HG03378 (cell line): ENCODE measurements at regions not wholly inside any gene's neighbourhood (a gene's known extent, or its start where the extent isn't known, plus 50 kb on each side); places are given as distances from the start of the nearest gene placed in this dataset.

Source experiments
- ATAC-seq: cut with Tn5 transposase; IDR thresholded peaks from one replicate; pipeline ENCODE4 v1.9.1; 2021; ENCODE audit warnings: mild to moderate bottlenecking, moderate library complexity; ENCODE audit not compliant: unreplicated experiment

- no peak for ATAC-seq
These were observed 1220.5 kb upstream of the SLC10A2 start for GRCh38 chr13:104286566-104287290.

DNA sequence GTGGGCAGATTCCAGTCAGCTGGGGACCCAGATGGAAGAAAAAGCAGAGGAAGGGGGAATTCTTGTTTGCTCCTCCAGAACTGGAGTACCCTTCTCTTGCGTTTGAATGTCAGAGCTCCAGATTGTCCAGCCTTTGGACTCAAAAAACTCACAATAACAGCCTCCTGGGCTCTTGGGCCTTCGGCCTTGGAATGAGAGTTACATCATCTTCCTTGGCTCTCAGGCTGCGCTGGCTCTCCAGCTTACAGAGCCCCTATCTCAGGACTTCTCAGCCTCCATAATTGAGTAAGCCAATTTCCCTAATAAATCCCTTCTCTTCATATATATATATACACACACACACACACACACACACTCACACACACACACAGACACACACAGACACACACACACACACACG, 1215.7 kb upstream of the SLC10A2 start:
- ATAC-seq = no peak

DNA sequence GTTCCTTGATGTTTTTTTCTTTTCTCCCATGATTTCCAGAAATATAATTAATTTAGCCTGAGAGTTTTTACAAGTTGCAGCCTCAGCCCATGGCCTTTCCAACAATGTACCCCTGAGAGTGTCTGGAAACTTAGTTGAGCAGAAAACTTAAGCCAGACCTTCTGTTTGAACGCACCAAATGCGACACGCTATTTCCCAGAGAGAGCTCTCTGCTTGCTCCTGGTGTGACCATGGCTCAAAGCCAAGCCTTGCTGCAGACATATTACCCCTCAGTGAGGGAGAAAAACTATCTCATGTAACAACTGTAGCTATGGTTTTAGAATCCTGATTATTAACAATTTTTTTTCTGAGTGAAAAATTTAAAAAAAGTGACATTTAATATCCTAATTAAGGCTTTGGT, 1204.5 kb upstream of the SLC10A2 start:
- no peak for ATAC-seq

DNA sequence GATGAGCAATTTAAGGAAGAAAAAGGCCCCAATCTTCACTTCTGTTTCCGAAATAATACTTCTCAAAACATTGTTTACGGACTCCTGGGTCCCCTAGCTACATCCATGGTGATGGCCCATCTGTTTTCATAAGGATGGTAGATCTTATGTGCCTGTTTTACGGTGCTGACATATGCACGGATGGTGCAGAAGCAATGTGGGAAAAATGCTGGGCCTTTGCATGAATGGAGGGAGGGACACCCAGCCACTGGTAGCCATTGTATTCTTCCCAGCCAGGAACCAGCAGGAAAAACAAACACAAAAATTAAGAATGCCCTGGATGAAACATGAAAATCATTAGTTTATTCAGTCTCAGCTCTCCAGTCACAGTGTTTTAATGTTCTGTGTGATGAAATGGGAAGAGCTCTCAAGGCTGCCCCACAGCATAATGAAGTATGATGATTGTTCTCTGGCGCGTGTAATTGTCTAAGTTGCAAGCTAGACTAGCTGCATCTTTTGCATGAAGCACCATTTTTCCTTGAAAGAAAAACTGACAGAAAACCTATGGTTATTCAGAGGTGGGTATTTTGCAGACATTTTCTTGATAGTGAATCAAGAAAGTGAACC, 1201.1 kb upstream of the SLC10A2 start:
- no peak for ATAC-seq

- no peak for ATAC-seq
These were observed 1190.5 kb upstream of the SLC10A2 start for GRCh38 chr13:104256701-104257100.

DNA sequence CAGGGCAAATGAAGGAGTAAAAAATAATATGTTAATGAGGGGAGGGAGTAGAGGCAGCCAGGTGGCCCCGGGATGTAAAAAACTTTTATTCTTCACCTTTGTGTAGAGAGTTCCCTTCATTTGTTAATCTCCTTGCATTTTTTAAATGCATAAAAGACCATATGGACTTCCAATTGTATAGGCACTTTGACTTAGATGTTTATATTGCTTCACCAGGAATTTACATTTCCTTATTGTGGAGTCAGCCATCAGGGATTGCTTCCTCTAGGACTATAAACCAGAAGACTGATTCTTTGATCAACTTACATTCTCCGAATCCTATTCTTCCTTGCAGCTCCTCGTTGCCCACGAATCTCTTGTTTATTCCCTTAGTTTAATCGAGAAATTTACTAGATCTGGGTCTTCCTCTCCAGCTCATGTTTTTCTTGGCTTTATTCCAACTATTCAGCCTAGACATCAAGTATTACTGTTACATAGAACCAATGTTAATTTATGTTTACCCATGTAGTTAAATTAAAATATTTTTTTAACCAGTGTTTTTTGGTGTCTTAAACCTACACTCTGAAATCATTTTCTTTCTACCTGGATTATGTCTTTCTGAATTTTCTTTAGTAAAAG, 1187.0 kb upstream of the SLC10A2 start:
- ATAC-seq = no peak

DNA sequence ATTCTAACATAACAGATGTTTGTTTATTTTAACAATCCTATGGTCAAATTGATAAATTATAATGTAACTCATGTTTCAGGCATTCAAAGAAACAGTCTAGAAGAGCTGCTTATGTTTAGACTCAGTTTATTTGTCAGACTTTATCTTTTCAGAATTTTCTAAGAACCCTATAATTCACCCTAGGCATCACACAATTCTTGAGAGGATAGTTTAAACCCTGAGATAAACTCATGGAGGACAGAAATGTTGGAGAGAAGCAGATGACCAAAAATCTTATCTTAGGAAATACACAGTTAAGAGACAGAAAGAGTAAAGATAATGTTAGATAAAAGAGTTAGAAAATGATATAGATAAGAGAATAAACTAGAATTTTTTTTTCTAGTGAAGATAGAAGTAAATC, 1185.7 kb upstream of the SLC10A2 start:
- ATAC-seq = no peak

- no peak for ATAC-seq
These were observed 1180.7 kb upstream of the SLC10A2 start for GRCh38 chr13:104246955-104247354.

- no peak for ATAC-seq
These were observed 1140.3 kb upstream of the SLC10A2 start for GRCh38 chr13:104206450-104207044.

GRCh38 chr13:104204177-104204576, 1138.0 kb upstream of the SLC10A2 start:
- ATAC-seq = no peak

DNA sequence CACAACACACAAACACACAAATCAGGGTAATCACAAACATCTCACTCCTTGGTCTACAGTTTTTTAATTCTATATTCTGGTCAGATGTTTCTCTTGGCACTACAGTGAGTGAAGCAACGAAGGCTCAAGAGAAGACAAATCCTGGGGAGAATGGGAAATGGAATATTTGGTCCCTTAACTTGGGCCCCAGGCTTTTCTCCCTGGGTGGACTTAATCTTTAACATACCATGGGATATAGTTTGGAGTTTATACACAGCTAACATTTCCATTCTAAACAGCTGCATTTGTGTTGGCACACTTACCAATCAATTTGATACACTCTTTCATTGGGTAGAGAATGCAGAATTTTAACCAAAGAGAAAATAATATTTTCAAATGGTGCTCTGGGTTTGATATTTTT, 1132.6 kb upstream of the SLC10A2 start:
- no peak for ATAC-seq

DNA sequence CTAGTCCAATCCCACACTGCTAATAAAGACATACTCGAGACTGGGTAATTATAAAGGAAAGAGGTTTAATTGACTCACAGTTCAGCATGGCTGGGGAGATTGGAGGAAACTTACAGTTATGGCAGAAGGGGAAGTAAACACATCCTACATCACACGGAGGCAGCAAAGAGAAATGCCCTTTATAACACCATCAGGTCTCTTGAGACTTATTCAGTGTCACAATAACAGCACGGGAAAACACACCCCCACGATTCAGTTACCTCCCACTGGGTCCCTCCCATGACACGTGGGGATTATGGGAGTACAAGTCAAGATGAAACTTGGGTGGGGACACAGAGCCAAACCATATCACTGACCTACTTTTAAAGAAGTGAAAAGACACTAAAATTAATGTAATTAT, 1130.4 kb upstream of the SLC10A2 start:
- no peak for ATAC-seq

- no peak for ATAC-seq
These were observed 1115.5 kb upstream of the SLC10A2 start for GRCh38 chr13:104181526-104182231.

DNA sequence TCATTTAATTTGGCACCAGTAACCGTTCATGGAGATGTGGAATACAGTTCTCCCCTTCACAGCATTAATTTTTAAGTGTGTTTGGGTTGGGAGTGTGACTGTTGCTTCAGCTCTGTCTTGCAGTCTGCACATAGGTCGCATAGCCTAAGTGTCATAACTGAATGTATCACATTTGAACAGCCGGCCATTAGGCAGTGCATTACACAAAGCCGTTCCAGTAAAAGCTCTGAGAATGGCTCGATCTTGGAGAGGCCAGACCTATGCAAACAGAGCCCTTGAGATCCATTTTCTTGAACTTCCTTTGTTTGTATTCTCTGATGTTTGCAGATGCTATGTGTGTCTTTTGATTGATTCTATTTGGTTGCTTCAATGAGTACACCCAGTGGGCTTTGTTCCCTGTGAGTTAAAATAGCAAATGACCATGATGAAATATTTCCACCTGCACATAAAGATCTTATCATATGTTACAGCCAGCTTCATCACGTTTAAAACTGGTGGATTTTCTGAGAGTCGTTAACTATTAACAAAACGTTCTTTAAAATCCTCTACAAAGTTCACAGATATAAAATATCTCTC, 1104.9 kb upstream of the SLC10A2 start:
- no peak for ATAC-seq

DNA sequence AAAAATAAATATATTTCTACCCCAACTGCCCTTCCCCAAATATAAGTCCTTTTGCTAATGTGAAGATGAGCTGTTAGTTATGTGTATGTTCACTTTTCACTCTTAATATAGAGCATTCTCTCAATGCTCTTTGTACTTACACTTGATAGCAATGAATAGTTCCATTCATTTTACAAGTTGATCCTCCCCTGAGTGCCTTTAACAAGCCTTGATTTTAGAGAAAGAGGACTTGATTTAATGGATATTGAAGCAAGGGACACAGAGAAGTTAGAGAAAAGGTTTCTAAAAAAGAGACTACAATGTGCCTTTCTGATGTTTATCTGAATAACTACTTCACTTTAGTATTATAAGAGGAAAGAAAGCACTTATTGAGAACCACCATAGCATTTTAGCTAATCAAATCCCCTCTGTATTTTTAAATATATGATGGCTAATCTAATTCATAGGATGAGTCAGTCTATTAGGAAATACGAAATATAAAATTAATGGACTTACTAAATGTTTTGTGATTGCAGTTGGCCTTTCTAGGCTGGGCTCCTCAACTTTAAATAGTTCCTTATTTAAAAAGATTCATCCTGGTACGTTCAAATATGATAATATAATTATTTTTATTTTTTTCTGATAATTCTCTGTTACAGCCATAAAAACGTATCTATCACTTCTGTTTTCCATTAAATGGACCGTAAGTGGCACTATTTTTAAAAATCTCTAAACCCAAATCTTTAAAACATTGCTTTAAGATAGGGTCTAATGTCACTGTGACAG, 1097.8 kb upstream of the SLC10A2 start:
- ATAC-seq = no peak

- no peak for ATAC-seq
These were observed 1094.3 kb upstream of the SLC10A2 start for GRCh38 chr13:104160536-104160935.

DNA sequence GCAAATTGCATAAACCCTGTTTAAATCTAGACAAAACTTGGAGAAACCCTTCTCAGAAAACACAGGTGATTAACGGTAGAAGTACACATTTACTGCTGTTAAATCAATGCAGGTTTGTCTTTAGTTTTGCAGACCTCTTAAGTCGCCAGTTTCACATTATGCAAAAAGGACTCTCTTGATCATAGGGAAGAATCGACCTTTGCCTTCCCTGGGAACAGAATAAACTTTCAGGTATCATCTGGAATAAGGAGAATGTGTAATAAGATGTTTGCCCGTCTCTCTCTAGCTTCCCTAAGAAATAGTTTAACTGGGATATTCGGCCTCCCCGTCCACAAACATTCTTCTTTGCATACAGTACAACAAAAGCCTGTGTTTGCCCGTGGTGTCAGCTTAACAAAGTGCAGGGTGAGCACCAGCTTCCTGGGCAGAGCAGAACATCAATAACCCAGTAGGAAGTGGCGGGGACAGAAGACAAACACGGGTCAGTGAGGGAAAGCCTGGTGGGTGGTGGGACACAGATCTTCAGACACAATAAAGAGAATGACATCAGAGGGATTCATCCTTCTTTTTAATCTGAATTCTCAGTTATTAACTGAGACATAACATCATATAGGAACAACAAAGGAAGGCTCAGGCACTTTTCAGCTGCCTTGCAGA, 1077.7 kb upstream of the SLC10A2 start:
- ATAC-seq = no peak

DNA sequence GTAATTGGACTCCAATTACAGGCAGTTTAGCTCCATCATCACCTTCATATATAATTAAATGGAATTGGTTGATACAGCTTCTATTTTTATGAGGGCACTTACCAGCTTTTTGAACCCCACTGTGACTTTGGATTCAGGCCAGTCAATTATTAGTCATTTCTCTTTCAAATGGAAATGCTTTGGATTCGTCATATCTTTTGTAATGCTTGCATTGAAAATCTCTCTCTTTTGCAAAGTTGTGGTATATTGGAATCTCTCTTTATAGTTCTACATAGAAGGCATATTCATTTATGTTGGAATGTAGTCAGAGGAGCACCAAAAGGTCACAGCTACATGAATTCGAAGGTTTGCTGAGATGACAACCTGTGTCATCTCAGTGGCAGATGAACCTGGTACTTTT, 1074.3 kb upstream of the SLC10A2 start:
- ATAC-seq = no peak

- ATAC-seq = no peak
These were observed 1071.2 kb upstream of the SLC10A2 start for GRCh38 chr13:104137416-104137815.

- ATAC-seq = no peak
These were observed 1066.6 kb upstream of the SLC10A2 start for GRCh38 chr13:104132849-104133248.
